SU-DHL-6 (cell line): ENCODE measurements at regions not wholly inside any gene's neighbourhood (a gene's known extent, or its start where the extent isn't known, plus 50 kb on each side); places are given as distances from the start of the nearest gene placed in this dataset.

Experiments used
- CTCF ChIP-seq: fragments of 200-600 bp; sonication (generic); IDR thresholded peaks from one replicate; pipeline ENCODE4 v1.5.1; 2017; ENCODE audit warnings: antibody characterized with exemption, mild to moderate bottlenecking, low read length, moderate library complexity; ENCODE audit not compliant: insufficient read depth, poor library complexity, severe bottlenecking
- EZH2phosphoT487 ChIP-seq: fragments of 200-600 bp; sonication (generic), shearing (Covaris generic); conservative IDR thresholded peaks from 2 replicates; pipeline ENCODE4 v1.6.1; 2018; ENCODE audit warnings: mild to moderate bottlenecking, antibody characterized with exemption, low read length, moderate library complexity, mixed read lengths

DNA sequence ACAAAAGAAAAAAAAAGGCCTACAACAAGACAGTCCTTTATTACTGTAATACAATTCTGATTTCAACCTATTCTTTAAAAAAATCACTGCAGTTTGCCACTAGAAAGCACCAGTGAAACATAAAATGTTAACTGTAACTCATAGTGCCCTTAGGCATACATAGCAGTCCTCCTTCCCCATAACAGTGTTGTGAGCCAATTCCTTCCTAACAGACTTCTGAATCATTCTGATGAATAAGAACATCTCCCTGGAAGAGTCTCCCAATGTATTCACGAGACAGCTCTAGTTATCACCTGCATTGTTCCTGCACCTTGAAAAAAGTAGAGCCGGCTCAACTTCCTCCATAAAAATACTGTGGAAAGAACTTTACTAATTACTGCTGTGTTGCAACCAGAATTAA, 213.6 kb upstream of the FSCB start:
- TF ChIP-seq CTCF (no peak), EZH2phosphoT487 (no peak)
